HepG2 (cell line): ENCODE measurements at regions not wholly inside any gene's neighbourhood (a gene's known extent, or its start where the extent isn't known, plus 50 kb on each side); places are given as distances from the start of the nearest gene placed in this dataset.

Source experiments
- ATAC-seq: fragments of 200-7000 bp; cut with Tn5 transposase; 3 replicates; pipeline ENCODE4 v1.9.1; 2020; ENCODE audit warnings: mild to moderate bottlenecking, moderate library complexity
- BruUV-seq: library from RNA; stranded (reverse); fragments of 400-500 nt; replicated peaks from 2 replicates; lab custom pipeline; 2021; lab: Mats Ljungman, UMichigan
- CTCF ChIA-PET: fragments of 300-600 bp; formaldehyde crosslinking; extraction: SDS; loops from one replicate; lab custom pipeline; 2021; ENCODE audit warnings: low total read pairs, inconsistent platforms, low intra/inter-chr PET ratio; lab: Yijun Ruan, JAX
- POLR2A ChIA-PET: fragments of 350-600 bp; sonication (Branson Sonifier 250); formaldehyde crosslinking; loops from one replicate; lab custom pipeline; 2020; ENCODE audit warnings: antibody characterized with exemption, inconsistent platforms; lab: Yijun Ruan, JAX
- DNase-seq: peaks from one replicate; pipeline ENCODE4 v3.0.0-alpha.2; 2015; ENCODE audit warnings: low spot score
- FAIRE-seq: peaks from 3 replicates; lab custom pipeline; 2011; peaks lifted over from hg19 to GRCh38; lab: Jason Lieb, UNC
- H2AFZ ChIP-seq: one replicate; pipeline ENCODE4 v1.6.1; 2011; ENCODE audit warnings: low read length, inconsistent platforms
- H3K27ac ChIP-seq: fragments of 300-600 bp; 3 replicates; pipeline ENCODE4 v1.8.0; 2011; ENCODE audit warnings: mixed run types, mild to moderate bottlenecking, mixed read lengths, low read length, inconsistent platforms; ENCODE audit not compliant: insufficient read depth; ENCODE audit errors: extremely low read length
- H3K27me3 ChIP-seq, 2 experiments: fragments of 200-600 bp in 1 of 2; 2 replicates in 1 of 2; 3 replicates in 1 of 2; pipeline versions ENCODE4 v1.6.0 to v1.8.0; 2011; ENCODE audit warnings: low read length in 2 of 2, mild to moderate bottlenecking in 2 of 2, moderate library complexity in 2 of 2, inconsistent platforms in 1 of 2; ENCODE audit not compliant: insufficient read depth in 2 of 2, control insufficient read depth in 1 of 2
- H3K36me3 ChIP-seq, 2 experiments: fragments of 200-600 bp in 1 of 2; replicated peaks in 1 of 2; 2 replicates in 1 of 2; 3 replicates in 1 of 2; pipeline versions ENCODE4 v1.5.1 to v1.8.0; 2011; ENCODE audit warnings: low read length in 2 of 2, inconsistent platforms in 1 of 2; ENCODE audit not compliant: insufficient read depth in 2 of 2, control insufficient read depth in 1 of 2
- H3K4me1 ChIP-seq: 2 replicates; pipeline ENCODE4 v1.5.1; 2012; ENCODE audit warnings: low read length, inconsistent platforms; ENCODE audit not compliant: insufficient read depth
- H3K4me2 ChIP-seq: 2 replicates; pipeline ENCODE4 v1.6.0; 2011; ENCODE audit warnings: low read depth, low read length, inconsistent platforms
- H3K4me3 ChIP-seq, 3 experiments: fragments of 200-600 bp in 1 of 3; sonication (generic), shearing (Covaris generic) in 1 of 3; replicated peaks in 1 of 3; 2 replicates each; pipeline ENCODE4 v1.5.1; 2011 to 2016; ENCODE audit warnings: low read length in 3 of 3, inconsistent platforms in 2 of 3, low read depth in 2 of 3, mild to moderate bottlenecking in 2 of 3, control low read depth in 1 of 3, mixed read lengths in 1 of 3; ENCODE audit not compliant: insufficient read depth in 1 of 3
- H3K79me2 ChIP-seq: one replicate; pipeline ENCODE4 v1.6.1; 2011; ENCODE audit warnings: low read length, inconsistent platforms; ENCODE audit not compliant: insufficient read depth
- H3K9ac ChIP-seq: 2 replicates; pipeline ENCODE4 v1.6.0; 2011; ENCODE audit warnings: mild to moderate bottlenecking, low read depth, low read length, inconsistent platforms; ENCODE audit not compliant: insufficient read depth
- H3K9me3 ChIP-seq: 2 replicates; pipeline ENCODE4 v1.5.1; 2012; ENCODE audit warnings: mild to moderate bottlenecking, low read length
- H4K20me1 ChIP-seq: 2 replicates; pipeline ENCODE4 v1.6.0; 2011; ENCODE audit warnings: inconsistent platforms, mild to moderate bottlenecking, low read length, moderate library complexity; ENCODE audit not compliant: insufficient read depth
- AKNA ChIP-seq: sonication (generic); formaldehyde crosslinking; IDR thresholded peaks from 2 replicates; pipeline ENCODE4 v1.4.0; 2020; ENCODE audit warnings: missing genetic modification reagents, borderline replicate concordance
- ATF3 ChIP-seq: sonication (generic); formaldehyde crosslinking; IDR thresholded peaks from 2 replicates; pipeline ENCODE4 v1.4.0; 2020; ENCODE audit warnings: missing genetic modification reagents
- HIC2 ChIP-seq: sonication (generic); formaldehyde crosslinking; IDR thresholded peaks from 2 replicates; pipeline ENCODE4 v1.9.0; 2022; ENCODE audit warnings: low read depth, missing genetic modification reagents
- MAFF ChIP-seq: IDR thresholded peaks from 2 replicates; pipeline ENCODE4 v1.6.1; 2011; ENCODE audit warnings: low read depth, low read length, improper control_type of control experiment
- MAFK ChIP-seq, 2 experiments: IDR thresholded peaks in 1 of 2; conservative IDR thresholded peaks in 1 of 2; 2 replicates each; pipeline ENCODE4 v1.6.1; 2011; ENCODE audit warnings: improper control_type of control experiment in 2 of 2, low read length in 2 of 2
- SIN3A ChIP-seq: IDR thresholded peaks from 2 replicates; pipeline ENCODE4 v1.6.1; 2011; ENCODE audit warnings: low read depth, mild to moderate bottlenecking, control low read depth, low read length, borderline replicate concordance
- ZNF597 ChIP-seq: sonication (generic); formaldehyde crosslinking; IDR thresholded peaks from 2 replicates; pipeline ENCODE4 v1.5.0; 2020; ENCODE audit warnings: missing genetic modification reagents
- ZNF766 ChIP-seq: sonication (generic); formaldehyde crosslinking; IDR thresholded peaks from 2 replicates; pipeline ENCODE4 v1.5.0; 2020; ENCODE audit warnings: missing genetic modification reagents, borderline replicate concordance
- WGBS: methylation state at CpG from one replicate; pipeline ENCODE4 v1.1.6; 2017; ENCODE audit warnings: low lambda C conversion rate; 5-methylcytosine and 5-hydroxymethylcytosine counted together
- in situ Hi-C: cut with HindIII; loops from 2 replicates; pipeline ENCODE4 v1.10.0; 2017; ENCODE audit warnings: low pct_unique_long_range_greater_than_20kb; ENCODE audit not compliant: extremely low pct_ligation_motif_present
- intact Hi-C: fragments of 100-400 bp; cut with micrococcal nuclease; formaldehyde crosslinking; loops from one replicate; pipeline ENCODE4 v1.10.0; 2022; ENCODE audit not compliant: unreplicated experiment

GRCh38 chr16:72464597-72465368 is 292.8 kb upstream of the PMFBP1 start:
- H4K20me1 ChIP-seq = no peaks in the 10 kb centered on the region
- in situ Hi-C loops = loop anchor here (5.0 to 10.0 kb wide), 3 partner anchors 60 to 337 kb away; no protein-coding TSS in a partner anchor
- no peak for TF ChIP-seq ZNF597 (CRISPR knock-in tag)
- 0 out of 2 replicates have a peak, but pooled peaks have one; percentile 92 for TF ChIP-seq ZNF766
- TF ChIP-seq, all 625 proteins: peak for 1
- DNase-seq (no peak), ATAC-seq (no peak), FAIRE-seq (no peak)
- peaks cover 24% of the 10 kb centered on the region for H3K4me1 ChIP-seq
- 92% methylated on average over 5 of the region's 5 CpGs for WGBS
- H3K27me3 ChIP-seq = no peaks in the 10 kb centered on the region
- POLR2A ChIA-PET = no interaction called here
- no peaks in the 10 kb centered on the region for H3K79me2 ChIP-seq
- no peak overlapping the region for H3K27ac ChIP-seq
- BruUV-seq = no TSS peak
- intact Hi-C loops = no loop called here
- no peaks in the 10 kb centered on the region for H3K36me3 ChIP-seq
- no peak overlapping the region for H3K4me3 ChIP-seq
- H3K4me2 ChIP-seq = no peak overlapping the region
- no peak overlapping the region for H2AFZ ChIP-seq
- H3K9me3 ChIP-seq = no peaks in the 10 kb centered on the region
- CTCF ChIA-PET = no interaction called here
- H3K9ac ChIP-seq = no peak overlapping the region

GRCh38 chr16:72464052-72464451 is 292.1 kb upstream of the PMFBP1 start:
- TF ChIP-seq ATF3 (no peak), AKNA (CRISPR knock-in tag) (no peak), MAFK (conservative IDR thresholded peaks at IDR 0.05 in 1 of 2, IDR thresholded peaks at IDR 0.05 in 1 of 2; ENCODE audit: low read length in 2 of 2) (peak; percentile 55 to 63), HIC2 (CRISPR knock-in tag) (no peak), MAFF (peak; percentile 60), SIN3A (no peak)
- H3K79me2 ChIP-seq = no peaks in the 10 kb centered on the region
- ATAC-seq (no peak), FAIRE-seq (no peak), DNase-seq (no peak)
- no peak overlapping the region for H3K4me3 ChIP-seq
- H3K27ac ChIP-seq = no peak overlapping the region
- H3K4me2 ChIP-seq = no peak overlapping the region
- no peak overlapping the region for H3K9ac ChIP-seq
- CTCF ChIA-PET = no interaction called here
- no peaks in the 10 kb centered on the region for H3K27me3 ChIP-seq
- in situ Hi-C loops (loop anchor here (10.0 kb wide), 1 partner anchor 59 kb away; no protein-coding TSS in a partner anchor), intact Hi-C loops (no loop called here)
- H3K9me3 ChIP-seq = no peaks in the 10 kb centered on the region
- no peaks in the 10 kb centered on the region for H3K36me3 ChIP-seq
- H2AFZ ChIP-seq = no peak overlapping the region
- H4K20me1 ChIP-seq = no peaks in the 10 kb centered on the region
- POLR2A ChIA-PET = no interaction called here
- no TSS peak for BruUV-seq
- WGBS = 98% methylated on average over 1 of the region's 1 CpG
- H3K4me1 ChIP-seq = peaks cover 17% of the 10 kb centered on the region
